GM12878 (cell line): ENCODE measurements at regions not wholly inside any gene's neighbourhood (a gene's known extent, or its start where the extent isn't known, plus 50 kb on each side); places are given as distances from the start of the nearest gene placed in this dataset.

ENCODE experiments used
- ATAC-seq: fragments of 200-7000 bp; cut with Tn5 transposase; 3 replicates; pipeline ENCODE4 v1.9.1; 2020; ENCODE audit warnings: mild to moderate bottlenecking, moderate library complexity
- BruUV-seq: library from RNA; stranded (reverse); fragments of 400-500 nt; replicated peaks from 2 replicates; lab custom pipeline; 2021; lab: Mats Ljungman, UMichigan
- CTCF ChIA-PET: fragments of 300-600 bp; sonication (Branson Sonifier 250); formaldehyde crosslinking; extraction: SDS; loops from one replicate; lab custom pipeline; 2021; ENCODE audit warnings: inconsistent platforms; lab: Yijun Ruan, JAX
- POLR2A ChIA-PET: fragments of 350-600 bp; formaldehyde crosslinking; extraction: SDS; loops from one replicate; lab custom pipeline; 2021; ENCODE audit warnings: inconsistent platforms; lab: Charles Lee
- RAD21 ChIA-PET: fragments of 300-600 bp; sonication (Branson Sonifier 250); formaldehyde crosslinking; loops from one replicate; lab custom pipeline; 2023; ENCODE audit warnings: antibody characterized with exemption; ENCODE audit not compliant: unreplicated experiment; lab: Charles Lee
- SMC1A ChIA-PET: fragments of 300-600 bp; sonication (Branson Sonifier 250); formaldehyde crosslinking; loops from one replicate; lab custom pipeline; 2023; ENCODE audit not compliant: unreplicated experiment, uncharacterized antibody; lab: Charles Lee
- DNase-seq: peaks from one replicate; pipeline ENCODE4 v3.0.0-alpha.2; 2011; ENCODE audit warnings: low read depth, low spot score
- FAIRE-seq: peaks from 3 replicates; lab custom pipeline; 2011; peaks lifted over from hg19 to GRCh38; lab: Jason Lieb, UNC
- H2AFZ ChIP-seq: 2 replicates; pipeline ENCODE4 v1.6.0; 2011; ENCODE audit warnings: low read depth, low read length, control low read depth; ENCODE audit not compliant: control insufficient read depth
- H3K27ac ChIP-seq: 2 replicates; pipeline ENCODE4 v1.5.1; 2011; ENCODE audit warnings: control low read depth; ENCODE audit not compliant: control insufficient read depth, insufficient read depth
- H3K27me3 ChIP-seq, 2 experiments: replicated peaks in 1 of 2; 2 replicates each; pipeline versions ENCODE4 v1.6.0 to v1.6.1; 2011; ENCODE audit warnings: low read length in 1 of 2; ENCODE audit not compliant: control insufficient read depth in 2 of 2, insufficient read depth in 2 of 2
- H3K36me3 ChIP-seq, 2 experiments: 2 replicates each; pipeline ENCODE4 v1.5.1; 2011; ENCODE audit warnings: low read length in 1 of 2; ENCODE audit not compliant: control insufficient read depth in 2 of 2, insufficient read depth in 2 of 2
- H3K4me1 ChIP-seq: 2 replicates; pipeline ENCODE4 v1.6.1; 2011; ENCODE audit warnings: mild to moderate bottlenecking, low read length, moderate library complexity, mixed read lengths; ENCODE audit not compliant: control insufficient read depth, insufficient read depth
- H3K4me2 ChIP-seq: 2 replicates; pipeline ENCODE4 v1.6.0; 2011; ENCODE audit warnings: control low read depth; ENCODE audit not compliant: control insufficient read depth, insufficient read depth
- H3K4me3 ChIP-seq: fragments of 200-600 bp; sonication (generic); 2 replicates; pipeline ENCODE4 v1.5.1; 2016
- H3K79me2 ChIP-seq: 2 replicates; pipeline ENCODE4 v1.6.0; 2011; ENCODE audit warnings: low read length; ENCODE audit not compliant: control insufficient read depth, insufficient read depth
- H3K9ac ChIP-seq: 2 replicates; pipeline ENCODE4 v1.8.0; 2011; ENCODE audit warnings: low read length, control low read depth, mixed read lengths; ENCODE audit not compliant: control insufficient read depth, insufficient read depth
- H3K9me3 ChIP-seq: replicated peaks from 3 replicates; pipeline ENCODE4 v1.5.1; 2011; ENCODE audit warnings: mild to moderate bottlenecking, low read length; ENCODE audit not compliant: control insufficient read depth, insufficient read depth
- H4K20me1 ChIP-seq: 2 replicates; pipeline ENCODE4 v1.6.0; 2011; ENCODE audit not compliant: control insufficient read depth, insufficient read depth
- ASH2L ChIP-seq: fragments of 300-600, 200-600 bp; sonication (generic); IDR thresholded peaks from 2 replicates; pipeline ENCODE4 v1.6.1; 2017; ENCODE audit warnings: low read depth, mild to moderate bottlenecking, borderline replicate concordance
- CBX3 ChIP-seq: fragments of 200-600 bp; sonication (generic); IDR thresholded peaks from 2 replicates; pipeline ENCODE4 v1.6.1; 2016; ENCODE audit warnings: low read depth, borderline replicate concordance
- ETV6 ChIP-seq, 2 experiments: fragments of 450-650 bp in 1 of 2; IDR thresholded peaks in 1 of 2; conservative IDR thresholded peaks in 1 of 2; 2 replicates each; pipeline ENCODE4 v1.6.1; 2014; ENCODE audit warnings: antibody characterized with exemption in 1 of 2, borderline replicate concordance in 1 of 2, low read depth in 1 of 2, mild to moderate bottlenecking in 1 of 2, moderate library complexity in 1 of 2
- EZH2 ChIP-seq: IDR thresholded peaks from 2 replicates; pipeline ENCODE4 v1.6.1; 2012; ENCODE audit warnings: low read depth, mild to moderate bottlenecking, control low read depth, inconsistent platforms, low read length, borderline replicate concordance; ENCODE audit not compliant: control insufficient read depth
- FOXK2 ChIP-seq: fragments of 450-650 bp; IDR thresholded peaks from 2 replicates; pipeline ENCODE4 v1.6.1; 2017; ENCODE audit warnings: mild to moderate bottlenecking, moderate library complexity
- GATAD2B ChIP-seq: fragments of 450-650 bp; conservative IDR thresholded peaks from 2 replicates; pipeline ENCODE4 v1.6.1; 2017; ENCODE audit warnings: low read depth, mild to moderate bottlenecking, moderate library complexity
- KAT2A ChIP-seq: conservative IDR thresholded peaks from 2 replicates; pipeline ENCODE4 v1.6.1; 2011; ENCODE audit warnings: low read depth, low read length; ENCODE audit not compliant: control insufficient read depth
- LARP7 ChIP-seq: fragments of 450-650 bp; IDR thresholded peaks from 2 replicates; pipeline ENCODE4 v1.6.1; 2017; ENCODE audit warnings: mild to moderate bottlenecking
- NR2F1 ChIP-seq: fragments of 450-650 bp; conservative IDR thresholded peaks from 2 replicates; pipeline ENCODE4 v1.6.1; 2017; ENCODE audit warnings: mild to moderate bottlenecking
- SMC3 ChIP-seq: IDR thresholded peaks from 2 replicates; pipeline ENCODE4 v1.6.1; 2011; ENCODE audit warnings: low read length, improper control_type of control experiment, borderline replicate concordance
- SUPT20H ChIP-seq: IDR thresholded peaks from 2 replicates; pipeline ENCODE4 v1.6.1; 2011; ENCODE audit warnings: low read depth, mild to moderate bottlenecking, low read length, moderate library complexity, borderline replicate concordance; ENCODE audit not compliant: control insufficient read depth
- TCF3 ChIP-seq: IDR thresholded peaks from 2 replicates; pipeline ENCODE4 v1.6.1; 2012; ENCODE audit warnings: low read depth, mild to moderate bottlenecking, low read length, borderline replicate concordance; ENCODE audit not compliant: insufficient read depth
- WRNIP1 ChIP-seq: IDR thresholded peaks from 2 replicates; pipeline ENCODE4 v1.6.1; 2011; ENCODE audit warnings: low read depth, low read length, improper control_type of control experiment, borderline replicate concordance
- WGBS: methylation state at CpG from one replicate; pipeline ENCODE4 v1.1.6; 2016; ENCODE audit warnings: low lambda C conversion rate; ENCODE audit not compliant: insufficient replicate concordance, insufficient coverage; ENCODE audit errors: missing lambda C conversion rate; 5-methylcytosine and 5-hydroxymethylcytosine counted together
- in situ Hi-C: fragments of 300-500 bp; cut with MboI; formaldehyde crosslinking; loops from 9 replicates; pipeline ENCODE4 v1.14.3; 2018; ENCODE audit warnings: mixed read lengths
- intact Hi-C: fragments of 100-400 bp; cut with micrococcal nuclease; formaldehyde crosslinking; loops from one replicate; pipeline ENCODE4 v1.14.2; 2022; ENCODE audit not compliant: unreplicated experiment
- TF ChIP-seq, protein P1 (sequence below): fragments of 150-350 bp; IDR thresholded peaks from 2 replicates; pipeline ENCODE4 v1.6.1; 2016; ENCODE audit warnings: low read depth, low read length

DNA sequence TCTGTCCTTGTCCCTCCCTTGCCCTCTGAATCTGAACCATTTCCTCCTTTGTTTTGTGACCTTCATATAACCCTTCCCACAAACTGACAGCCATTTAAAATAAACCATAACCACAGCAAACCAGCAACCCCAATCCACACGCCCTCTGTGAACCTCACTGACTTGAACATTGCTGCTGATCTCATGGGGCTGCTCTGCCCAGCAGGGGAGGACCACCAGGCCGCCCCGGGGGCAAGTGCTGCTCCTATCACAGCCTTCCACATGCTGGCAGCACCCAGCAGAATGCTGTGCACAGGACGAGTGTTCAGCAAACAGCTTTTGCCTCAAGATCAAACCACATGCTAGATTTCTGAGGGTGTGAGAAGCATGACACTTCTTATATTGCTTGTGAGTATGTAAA, 73.9 kb upstream of the UXS1 start:
- Histone ChIP-seq H3K4me3 (no peak overlapping the region), H4K20me1 (no peaks in the 10 kb centered on the region; the same call in 1 of the 2 replicates), H3K9me3 (no peaks in the 10 kb centered on the region; the same call in 2 of the 3 replicates), H3K9ac (no peak overlapping the region), H2AFZ (no peak overlapping the region), H3K4me1 (no peaks in the 10 kb centered on the region; the same call in 1 of the 2 replicates), H3K27me3 (no peaks in the 10 kb centered on the region; a peak in 1 of 4 replicates), H3K36me3 (no peaks in the 10 kb centered on the region), H3K79me2 (no peaks in the 10 kb centered on the region), H3K27ac (no peak overlapping the region), H3K4me2 (no peak overlapping the region)
- intact Hi-C loops (no loop called here), in situ Hi-C loops (no loop called here)
- POLR2A ChIA-PET = no interaction called here
- 5% methylated on average over 4 of the region's 4 CpGs for WGBS
- CTCF ChIA-PET = interaction anchor here (1.0 kb wide), 1 partner anchor 163 kb away, joined by 3 read pairs; no protein-coding TSS in a partner anchor
- DNase-seq = no peak
- BruUV-seq = no TSS peak
- no peak for ATAC-seq
- no peak for FAIRE-seq
- TF ChIP-seq ETV6 (conservative IDR thresholded peaks at IDR 0.05 in 1 of 2, IDR thresholded peaks at IDR 0.05 in 1 of 2; ENCODE audit: borderline replicate concordance in 1 of 2, low read depth in 1 of 2) (no peak), TCF3 (no peak), KAT2A (no peak), LARP7 (no peak)
- SMC1A ChIA-PET = no interaction called here
- RAD21 ChIA-PET = no interaction called here

DNA sequence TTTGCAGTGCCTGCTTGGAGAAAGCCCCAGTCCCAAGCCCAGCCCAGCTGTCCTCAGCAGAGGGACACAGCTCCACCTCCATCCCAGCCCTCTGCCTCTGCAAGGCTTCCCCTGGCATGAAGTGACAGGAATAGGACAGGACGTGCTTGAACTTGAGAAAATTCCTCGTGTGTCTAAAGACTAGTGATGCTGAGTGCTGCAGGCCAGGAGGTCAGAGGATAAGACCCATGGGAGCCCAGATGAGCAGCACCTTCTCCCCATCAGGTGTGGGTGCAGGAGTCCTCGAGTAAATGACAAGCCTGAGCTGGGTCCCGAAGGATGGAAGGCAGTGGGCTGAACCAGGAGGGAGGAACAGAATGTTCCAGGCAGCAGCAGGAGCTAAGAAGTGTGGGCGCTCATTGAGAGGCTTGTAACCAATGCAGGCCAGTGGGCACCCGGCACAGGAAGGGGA, 67.8 kb upstream of the UXS1 start:
- H3K9me3 ChIP-seq = no peaks in the 10 kb centered on the region
- intact Hi-C loops = no loop called here
- no peaks in the 10 kb centered on the region for H3K79me2 ChIP-seq
- DNase-seq = no peak
- in situ Hi-C loops = no loop called here
- H3K27ac ChIP-seq = no peak overlapping the region
- no peak for ATAC-seq
- SMC1A ChIA-PET = no interaction called here
- BruUV-seq = no TSS peak
- no peak for FAIRE-seq
- no peaks in the 10 kb centered on the region for H4K20me1 ChIP-seq
- POLR2A ChIA-PET = no interaction called here
- no peaks in the 10 kb centered on the region for H3K36me3 ChIP-seq
- no peak overlapping the region for H3K9ac ChIP-seq
- CTCF ChIA-PET = no interaction called here
- H3K4me2 ChIP-seq = no peak overlapping the region
- no peak overlapping the region for H3K4me3 ChIP-seq
- no peak overlapping the region for H2AFZ ChIP-seq
- H3K27me3 ChIP-seq = no peaks in the 10 kb centered on the region
- H3K4me1 ChIP-seq = no peaks in the 10 kb centered on the region
- 2% methylated on average over 6 of the region's 6 CpGs for WGBS
- RAD21 ChIA-PET = no interaction called here
- TF ChIP-seq FOXK2 (no peak), GATAD2B (no peak), ASH2L (no peak), WRNIP1 (no peak), NR2F1 (no peak), SUPT20H (no peak), EZH2 (no peak), CBX3 (no peak), SMC3 (no peak)
- TF ChIP-seq, protein P1, sequence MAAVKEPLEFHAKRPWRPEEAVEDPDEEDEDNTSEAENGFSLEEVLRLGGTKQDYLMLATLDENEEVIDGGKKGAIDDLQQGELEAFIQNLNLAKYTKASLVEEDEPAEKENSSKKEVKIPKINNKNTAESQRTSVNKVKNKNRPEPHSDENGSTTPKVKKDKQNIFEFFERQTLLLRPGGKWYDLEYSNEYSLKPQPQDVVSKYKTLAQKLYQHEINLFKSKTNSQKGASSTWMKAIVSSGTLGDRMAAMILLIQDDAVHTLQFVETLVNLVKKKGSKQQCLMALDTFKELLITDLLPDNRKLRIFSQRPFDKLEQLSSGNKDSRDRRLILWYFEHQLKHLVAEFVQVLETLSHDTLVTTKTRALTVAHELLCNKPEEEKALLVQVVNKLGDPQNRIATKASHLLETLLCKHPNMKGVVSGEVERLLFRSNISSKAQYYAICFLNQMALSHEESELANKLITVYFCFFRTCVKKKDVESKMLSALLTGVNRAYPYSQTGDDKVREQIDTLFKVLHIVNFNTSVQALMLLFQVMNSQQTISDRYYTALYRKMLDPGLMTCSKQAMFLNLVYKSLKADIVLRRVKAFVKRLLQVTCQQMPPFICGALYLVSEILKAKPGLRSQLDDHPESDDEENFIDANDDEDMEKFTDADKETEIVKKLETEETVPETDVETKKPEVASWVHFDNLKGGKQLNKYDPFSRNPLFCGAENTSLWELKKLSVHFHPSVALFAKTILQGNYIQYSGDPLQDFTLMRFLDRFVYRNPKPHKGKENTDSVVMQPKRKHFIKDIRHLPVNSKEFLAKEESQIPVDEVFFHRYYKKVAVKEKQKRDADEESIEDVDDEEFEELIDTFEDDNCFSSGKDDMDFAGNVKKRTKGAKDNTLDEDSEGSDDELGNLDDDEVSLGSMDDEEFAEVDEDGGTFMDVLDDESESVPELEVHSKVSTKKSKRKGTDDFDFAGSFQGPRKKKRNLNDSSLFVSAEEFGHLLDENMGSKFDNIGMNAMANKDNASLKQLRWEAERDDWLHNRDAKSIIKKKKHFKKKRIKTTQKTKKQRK = no peak
